SK-N-MC (cell line): ENCODE measurements at regions not wholly inside any gene's neighbourhood (a gene's known extent, or its start where the extent isn't known, plus 50 kb on each side); places are given as distances from the start of the nearest gene placed in this dataset.

Experiments
- EZH2 ChIP-seq: fragments of 200-600 bp; sonication (generic); IDR thresholded peaks from one replicate; pipeline ENCODE4 v1.6.1; 2017; ENCODE audit warnings: antibody characterized with exemption
- POLR2AphosphoS5 ChIP-seq: IDR thresholded peaks from 2 replicates; pipeline ENCODE4 v1.6.1; 2012; ENCODE audit warnings: mild to moderate bottlenecking, low read depth, low read length, borderline replicate concordance

DNA sequence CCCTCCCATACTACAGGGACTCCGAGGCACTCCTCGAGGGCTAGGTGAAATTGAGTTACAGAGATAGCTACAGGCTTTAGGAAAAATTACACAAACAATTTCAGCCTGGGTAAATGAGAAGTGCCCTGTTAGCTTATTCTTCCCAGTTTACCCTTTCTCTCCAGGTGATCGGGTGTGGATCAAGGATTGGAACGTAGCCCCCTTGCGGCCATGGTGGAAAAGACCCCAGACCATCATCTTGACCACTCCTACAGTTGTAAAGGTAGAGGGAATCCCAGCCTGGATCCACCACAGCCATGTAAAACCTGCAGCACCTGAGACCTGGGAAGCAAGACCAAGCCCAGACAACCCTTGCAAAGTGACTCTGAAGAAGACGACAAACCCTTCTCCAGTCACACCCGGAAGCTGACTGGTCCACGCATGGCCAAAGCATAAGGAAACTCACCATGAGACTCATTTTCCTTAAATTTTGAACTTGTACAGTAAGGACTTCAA, 600.6 kb downstream of the UQCRFS1 start:
- TF ChIP-seq POLR2AphosphoS5 (no peak), EZH2 (no peak)
